ENCODE measurements at regions not wholly inside any gene's neighbourhood (a gene's known extent, or its start where the extent isn't known, plus 50 kb on each side); places are given as distances from the start of the nearest gene placed in this dataset.

DNA sequence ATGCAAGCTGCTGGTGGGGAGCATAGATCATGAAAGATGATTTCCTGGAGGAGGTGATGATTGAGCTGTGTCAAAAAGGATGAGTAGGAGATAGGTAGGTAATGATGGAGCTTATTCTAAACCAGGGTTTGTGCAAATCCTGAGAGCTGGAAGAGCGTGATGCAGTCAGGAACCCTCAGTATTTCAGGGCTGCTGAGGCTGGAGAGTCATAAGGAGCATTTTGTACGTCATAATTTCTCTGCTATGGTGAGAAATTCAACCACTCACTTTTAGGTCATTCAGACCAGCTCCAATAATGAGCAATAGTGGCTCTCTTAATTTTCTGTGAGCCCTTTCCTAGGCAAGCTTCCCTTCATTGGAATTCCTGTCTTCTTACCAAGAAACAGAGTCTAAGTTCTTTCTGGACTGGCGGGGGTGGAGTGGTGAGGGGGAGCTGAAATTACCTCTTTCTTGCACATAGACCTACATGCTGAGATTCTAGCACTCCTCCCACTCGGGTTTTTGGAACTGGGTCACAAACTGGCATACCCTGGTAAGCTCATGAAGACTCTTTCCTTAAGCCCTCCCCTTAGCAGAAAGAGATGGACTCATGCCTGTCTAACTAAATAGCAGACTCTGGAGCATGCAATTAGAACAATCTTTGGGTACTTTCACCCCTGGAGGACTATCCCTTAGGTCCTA lies 62.2 kb upstream of the MYCBP2 start:
- intact Hi-C loops (cut with DNase I; ENCODE audit: low total_unique reads): loop anchor here (5.0 to 10.0 kb wide), 2 partner anchors 62 to 504 kb away; partner anchors contain the start of genes KCTD12 and MYCBP2
- H3K9me3 ChIP-seq: no peaks in the 10 kb centered on the region
- peaks cover 0 to 67% (median 39%) of the 10 kb centered on the region in 4 donors for H3K4me1 ChIP-seq
- no peaks in the 10 kb centered on the region for H3K27me3 ChIP-seq
- H3K36me3 ChIP-seq: no peaks in the 10 kb centered on the region
- no peak overlapping the region for H3K4me3 ChIP-seq
- peak overlapping the region; percentile 76 to 81 for H3K27ac ChIP-seq
- TF ChIP-seq, protein P1, sequence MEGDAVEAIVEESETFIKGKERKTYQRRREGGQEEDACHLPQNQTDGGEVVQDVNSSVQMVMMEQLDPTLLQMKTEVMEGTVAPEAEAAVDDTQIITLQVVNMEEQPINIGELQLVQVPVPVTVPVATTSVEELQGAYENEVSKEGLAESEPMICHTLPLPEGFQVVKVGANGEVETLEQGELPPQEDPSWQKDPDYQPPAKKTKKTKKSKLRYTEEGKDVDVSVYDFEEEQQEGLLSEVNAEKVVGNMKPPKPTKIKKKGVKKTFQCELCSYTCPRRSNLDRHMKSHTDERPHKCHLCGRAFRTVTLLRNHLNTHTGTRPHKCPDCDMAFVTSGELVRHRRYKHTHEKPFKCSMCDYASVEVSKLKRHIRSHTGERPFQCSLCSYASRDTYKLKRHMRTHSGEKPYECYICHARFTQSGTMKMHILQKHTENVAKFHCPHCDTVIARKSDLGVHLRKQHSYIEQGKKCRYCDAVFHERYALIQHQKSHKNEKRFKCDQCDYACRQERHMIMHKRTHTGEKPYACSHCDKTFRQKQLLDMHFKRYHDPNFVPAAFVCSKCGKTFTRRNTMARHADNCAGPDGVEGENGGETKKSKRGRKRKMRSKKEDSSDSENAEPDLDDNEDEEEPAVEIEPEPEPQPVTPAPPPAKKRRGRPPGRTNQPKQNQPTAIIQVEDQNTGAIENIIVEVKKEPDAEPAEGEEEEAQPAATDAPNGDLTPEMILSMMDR (IDR thresholded peaks at IDR 0.05): no peak
- no peak for DNase-seq

DNA sequence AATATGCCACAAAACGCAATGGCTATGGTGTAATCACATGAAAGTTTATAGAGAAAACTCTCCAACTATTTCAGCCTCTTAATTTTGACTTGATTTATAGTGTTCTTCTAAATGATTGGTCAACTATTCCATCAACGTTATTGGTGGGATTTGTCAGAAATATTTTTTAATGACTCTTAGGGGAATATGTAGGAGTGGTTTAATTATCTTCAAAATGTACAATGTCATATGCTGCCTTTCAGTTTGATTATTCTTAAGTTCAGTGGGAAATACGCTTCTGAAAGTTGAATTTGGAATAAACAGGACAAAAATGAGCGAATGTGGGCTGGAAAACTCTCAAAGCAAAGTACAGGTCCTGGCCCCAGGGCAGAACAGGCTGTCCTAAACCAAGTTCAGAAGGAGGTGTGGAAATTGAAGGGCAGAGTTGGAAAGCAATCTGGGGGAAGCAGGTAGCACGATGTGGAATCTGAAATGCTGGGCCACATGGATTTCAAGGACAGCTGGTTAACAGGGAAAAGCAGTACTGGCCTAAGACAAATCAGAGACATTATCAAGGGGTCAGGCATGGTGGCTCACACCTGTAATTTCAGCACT lies 60.8 kb upstream of the MYCBP2 start:
- TF ChIP-seq, protein P1 (IDR thresholded peaks at IDR 0.05): no peak
- Histone ChIP-seq H3K27me3 (no peaks in the 10 kb centered on the region), H3K36me3 (no peaks in the 10 kb centered on the region), H3K4me1 (peaks cover 0 to 67% (median 39%) of the 10 kb centered on the region in 4 donors), H3K27ac (peak overlapping the region; percentile 76 to 81), H3K9me3 (no peaks in the 10 kb centered on the region), H3K4me3 (peak overlapping the region in 1 of 2 donors; percentile 11)
- intact Hi-C loops (cut with DNase I; ENCODE audit: low total_unique reads): loop anchor here (5.0 to 10.0 kb wide), 2 partner anchors 60 to 503 kb away; partner anchors contain the start of genes KCTD12 and MYCBP2
- DNase-seq: peak; percentile 42 to 72

DNA sequence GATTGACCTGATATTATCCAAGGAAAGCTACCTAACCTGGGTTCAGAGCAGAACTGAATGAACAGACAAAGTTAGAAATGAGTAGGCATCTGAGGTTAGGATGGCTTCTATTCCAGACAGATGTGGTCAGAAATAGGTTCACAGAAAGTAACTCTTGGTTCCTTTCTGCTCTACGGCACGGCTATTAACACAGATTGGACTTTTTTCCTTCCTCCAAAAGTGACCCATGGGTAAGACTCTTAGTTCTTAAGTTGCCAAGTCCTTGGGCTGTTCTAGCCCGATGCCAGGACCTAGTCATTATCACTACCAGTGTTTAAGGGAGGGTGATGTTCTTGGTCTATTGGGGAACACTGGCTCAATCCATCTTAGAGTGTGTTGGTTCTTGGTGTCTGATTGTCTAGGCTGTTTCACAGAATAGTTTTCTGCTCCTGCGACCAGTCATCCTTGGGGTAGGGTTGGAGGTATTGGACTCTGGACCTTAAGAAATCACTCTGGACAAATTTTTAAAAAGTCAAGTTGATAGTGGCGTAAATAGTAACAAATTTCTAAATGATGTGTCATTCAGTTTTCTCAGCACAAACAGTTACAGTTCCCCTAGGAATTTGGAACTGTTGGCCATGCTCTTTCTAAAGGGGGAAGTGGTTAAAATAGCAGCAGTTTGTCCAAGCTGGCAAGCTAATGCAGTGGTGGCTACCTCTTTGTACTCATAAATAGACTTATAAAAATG lies 60.1 kb upstream of the MYCBP2 start:
- no peaks in the 10 kb centered on the region for H3K27me3 ChIP-seq
- H3K9me3 ChIP-seq: no peaks in the 10 kb centered on the region
- no peaks in the 10 kb centered on the region for H3K36me3 ChIP-seq
- TF ChIP-seq, protein P1 (IDR thresholded peaks at IDR 0.05): no peak
- peak overlapping the region; percentile 76 to 81 for H3K27ac ChIP-seq
- peak; percentile 81 to 86 for DNase-seq
- intact Hi-C loops (cut with DNase I; ENCODE audit: low total_unique reads): loop anchor here (5.0 to 10.0 kb wide), 2 partner anchors 60 to 502 kb away; partner anchors contain the start of genes KCTD12 and MYCBP2
- H3K4me3 ChIP-seq: no peak overlapping the region
- H3K4me1 ChIP-seq: peaks cover 0 to 64% (median 39%) of the 10 kb centered on the region in 4 donors

DNA sequence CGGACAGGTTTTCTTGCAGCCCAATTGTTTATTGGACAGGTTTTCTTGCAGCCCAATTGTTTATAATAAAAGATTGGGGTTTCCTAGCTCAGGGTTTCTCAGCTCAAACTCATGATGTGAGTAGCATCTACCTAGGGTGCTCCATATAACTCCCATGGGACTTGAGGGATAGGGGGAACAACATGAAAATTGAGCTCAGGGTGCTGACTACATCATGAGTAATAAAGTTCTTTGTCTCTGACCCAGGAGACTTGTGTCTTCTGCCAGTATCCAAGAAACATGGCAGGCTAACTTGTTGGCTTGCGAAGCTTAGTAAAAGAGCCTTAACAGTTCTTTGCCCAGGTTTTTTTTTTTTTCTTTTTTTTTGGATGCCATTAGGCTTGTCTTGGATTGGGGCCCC lies 59.2 kb upstream of the MYCBP2 start:
- H3K36me3 ChIP-seq: no peaks in the 10 kb centered on the region
- no peak for DNase-seq
- no peak overlapping the region for H3K4me3 ChIP-seq
- H3K27ac ChIP-seq: peak overlapping the region; percentile 76 to 81
- H3K4me1 ChIP-seq: peaks cover 0 to 54% (median 36%) of the 10 kb centered on the region in 4 donors
- H3K9me3 ChIP-seq: no peaks in the 10 kb centered on the region
- intact Hi-C loops (cut with DNase I; ENCODE audit: low total_unique reads): loop anchor here (5.0 to 10.0 kb wide), 2 partner anchors 59 to 501 kb away; partner anchors contain the start of genes KCTD12 and MYCBP2
- H3K27me3 ChIP-seq: no peaks in the 10 kb centered on the region
- TF ChIP-seq, protein P1 (IDR thresholded peaks at IDR 0.05): no peak

DNA sequence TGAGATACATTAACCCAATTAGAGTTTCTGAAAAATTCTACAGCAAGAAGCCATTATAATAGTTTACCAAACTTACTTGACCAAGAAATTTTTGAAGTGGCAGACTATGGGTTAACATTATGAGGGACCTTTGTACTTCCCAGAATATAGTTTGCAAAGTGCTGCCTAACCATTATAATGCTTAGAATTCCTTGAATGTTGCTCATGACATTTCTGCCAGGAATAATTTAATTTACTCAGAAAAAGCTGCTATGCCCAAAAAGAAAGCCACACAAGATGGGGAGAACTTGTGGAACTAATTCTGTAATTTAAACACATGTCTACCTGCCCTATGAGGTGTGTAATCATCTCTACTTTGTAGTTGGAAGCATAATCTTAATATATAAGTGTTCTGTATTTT lies 58.1 kb upstream of the MYCBP2 start:
- Histone ChIP-seq H3K4me1 (peaks cover 0 to 44% (median 28%) of the 10 kb centered on the region in 4 donors), H3K27me3 (no peaks in the 10 kb centered on the region), H3K36me3 (no peaks in the 10 kb centered on the region), H3K4me3 (no peak overlapping the region), H3K27ac (no peak overlapping the region), H3K9me3 (no peaks in the 10 kb centered on the region)
- TF ChIP-seq, protein P1 (IDR thresholded peaks at IDR 0.05): no peak
- intact Hi-C loops (cut with DNase I; ENCODE audit: low total_unique reads): loop anchor here (5.0 to 10.0 kb wide), 2 partner anchors 58 to 500 kb away; partner anchors contain the start of genes KCTD12 and MYCBP2
- DNase-seq: no peak
